ENCODE measurements at regions not wholly inside any gene's neighbourhood (a gene's known extent, or its start where the extent isn't known, plus 50 kb on each side); places are given as distances from the start of the nearest gene placed in this dataset.

- TF ChIP-seq E2F1 (CRISPR knock-in tag; IDR thresholded peaks at IDR 0.05) (no peak), PRDM15 (CRISPR knock-in tag; IDR thresholded peaks at IDR 0.05) (no peak), HMGXB4 (CRISPR knock-in tag; IDR thresholded peaks at IDR 0.05) (no peak), IRF1 (CRISPR knock-in tag; IDR thresholded peaks at IDR 0.05) (no peak), ZBTB21 (CRISPR knock-in tag; IDR thresholded peaks at IDR 0.05; ENCODE audit: borderline replicate concordance) (no peak), ZNF416 (CRISPR knock-in tag; IDR thresholded peaks at IDR 0.05) (no peak), ZNF671 (CRISPR knock-in tag; IDR thresholded peaks at IDR 0.05) (no peak), MYBL2 (CRISPR knock-in tag; IDR thresholded peaks at IDR 0.05) (no peak)
These were observed 87.4 kb downstream of the SLC4A3 start (continued) for GRCh38 chr2:219714681-219715400.

- CTCF ChIA-PET = no interaction called here
- ATAC-seq (no peak), DNase-seq (ENCODE audit: low spot score) (no peak)
- H3K27ac Mint-ChIP-seq = no peak overlapping the region
- H3K4me1 Mint-ChIP-seq = no peaks in the 10 kb centered on the region
- H3K27me3 Mint-ChIP-seq (ENCODE audit: low read depth) = peaks cover 15% of the 10 kb centered on the region
- H3K4me3 Mint-ChIP-seq = no peak overlapping the region
- POLR2A ChIA-PET = no interaction called here
- peaks cover 23% of the 10 kb centered on the region for H3K9me3 Mint-ChIP-seq
- peaks cover 8% of the 10 kb centered on the region for H3K36me3 Mint-ChIP-seq
- TF ChIP-seq MYBL2 (CRISPR knock-in tag; IDR thresholded peaks at IDR 0.05) = no peak
- no peak for TF ChIP-seq ARID4B (CRISPR knock-in tag; IDR thresholded peaks at IDR 0.05; ENCODE audit: borderline replicate concordance)
- no peak for TF ChIP-seq SOX15 (CRISPR knock-in tag; IDR thresholded peaks at IDR 0.05)
- TF ChIP-seq GABPB1 (CRISPR knock-in tag; IDR thresholded peaks at IDR 0.05) = no peak
- no peak for TF ChIP-seq OVOL2 (CRISPR knock-in tag; IDR thresholded peaks at IDR 0.05; ENCODE audit: borderline replicate concordance)
- TF ChIP-seq ERG (CRISPR knock-in tag; IDR thresholded peaks at IDR 0.05) = no peak
- no peak for TF ChIP-seq STAT6 (CRISPR knock-in tag; conservative IDR thresholded peaks at IDR 0.05; ENCODE audit: low read depth)
- no peak for TF ChIP-seq CDX4 (CRISPR knock-in tag; IDR thresholded peaks at IDR 0.05; ENCODE audit: borderline replicate concordance)
- no peak for TF ChIP-seq ZNF671 (CRISPR knock-in tag; IDR thresholded peaks at IDR 0.05)
- no peak for TF ChIP-seq MXD4 (CRISPR knock-in tag; IDR thresholded peaks at IDR 0.05; ENCODE audit: borderline replicate concordance)
- no peak for TF ChIP-seq NFYB (CRISPR knock-in tag; conservative IDR thresholded peaks at IDR 0.05; ENCODE audit: low read depth)
- no peak for TF ChIP-seq ZNF396 (CRISPR knock-in tag; IDR thresholded peaks at IDR 0.05; ENCODE audit: borderline replicate concordance)
- TF ChIP-seq ZNF317 (CRISPR knock-in tag; IDR thresholded peaks at IDR 0.05; ENCODE audit: borderline replicate concordance, low read depth) = no peak
These were observed 90.6 kb downstream of the SLC4A3 start for GRCh38 chr2:219718066-219718465.

Data from WTC11 (cell line).